Keratinocyte (primary cell): ENCODE measurements at regions not wholly inside any gene's neighbourhood (a gene's known extent, or its start where the extent isn't known, plus 50 kb on each side); places are given as distances from the start of the nearest gene placed in this dataset.

Source experiments
- DNase-seq: peaks from one replicate; pipeline ENCODE4 v3.0.0-alpha.2; 2011; ENCODE audit warnings: low read depth, missing footprints, low spot score
- FAIRE-seq: peaks from 2 replicates; lab custom pipeline; 2011; peaks lifted over from hg19 to GRCh38; lab: Jason Lieb, UNC
- H2AFZ ChIP-seq: 2 replicates; pipeline ENCODE4 v1.6.0; 2012; ENCODE audit warnings: low read length, control low read depth, inconsistent platforms; ENCODE audit not compliant: control insufficient read depth
- H3K27ac ChIP-seq: 2 replicates; pipeline ENCODE4 v1.5.1; 2011; ENCODE audit warnings: low read length; ENCODE audit not compliant: control insufficient read depth, insufficient read depth
- H3K27me3 ChIP-seq: 3 replicates; pipeline ENCODE4 v1.6.0; 2011; ENCODE audit warnings: low read length; ENCODE audit not compliant: control insufficient read depth, insufficient read depth; ENCODE audit errors: extremely low read depth
- H3K36me3 ChIP-seq, 2 experiments: 2 replicates in 1 of 2; 3 replicates in 1 of 2; pipeline ENCODE4 v1.5.1; 2011; ENCODE audit warnings: low read length in 2 of 2, mild to moderate bottlenecking in 1 of 2; ENCODE audit not compliant: control insufficient read depth in 2 of 2, insufficient read depth in 2 of 2; ENCODE audit errors: extremely low read depth in 1 of 2
- H3K4me1 ChIP-seq: 3 replicates; pipeline ENCODE4 v1.5.1; 2011; ENCODE audit warnings: low read length; ENCODE audit not compliant: control insufficient read depth, insufficient read depth; ENCODE audit errors: extremely low read depth
- H3K4me2 ChIP-seq: 3 replicates; pipeline ENCODE4 v1.6.0; 2011; ENCODE audit warnings: low read depth, low read length; ENCODE audit not compliant: control insufficient read depth, insufficient read depth; ENCODE audit errors: extremely low read depth
- H3K4me3 ChIP-seq, 3 experiments: fragments of 200-600 bp in 1 of 3; sonication (generic) in 1 of 3; 2 replicates in 2 of 3; 3 replicates in 1 of 3; pipeline ENCODE4 v1.5.1; 2011 to 2016; ENCODE audit warnings: low read length in 3 of 3, mild to moderate bottlenecking in 3 of 3, control low read depth in 2 of 3, inconsistent platforms in 1 of 3, low read depth in 1 of 3, mixed read lengths in 1 of 3, mixed run types in 1 of 3, moderate library complexity in 1 of 3; ENCODE audit not compliant: control insufficient read depth in 2 of 3, insufficient read depth in 2 of 3; ENCODE audit errors: extremely low read depth in 1 of 3
- H3K79me2 ChIP-seq: 2 replicates; pipeline ENCODE4 v1.6.0; 2012; ENCODE audit warnings: low read length; ENCODE audit not compliant: control insufficient read depth, insufficient read depth
- H3K9ac ChIP-seq: 3 replicates; pipeline ENCODE4 v1.6.0; 2011; ENCODE audit warnings: low read length; ENCODE audit not compliant: control insufficient read depth, insufficient read depth; ENCODE audit errors: extremely low read depth
- H3K9me1 ChIP-seq: 3 replicates; pipeline ENCODE4 v1.6.0; 2011; ENCODE audit warnings: low read length; ENCODE audit not compliant: control insufficient read depth, insufficient read depth; ENCODE audit errors: extremely low read depth
- H3K9me3 ChIP-seq: 2 replicates; pipeline ENCODE4 v1.5.1; 2012; ENCODE audit warnings: low read depth, low read length; ENCODE audit not compliant: control insufficient read depth
- H4K20me1 ChIP-seq: 3 replicates; pipeline ENCODE4 v1.6.0; 2011; ENCODE audit warnings: low read length; ENCODE audit not compliant: control insufficient read depth, insufficient read depth; ENCODE audit errors: extremely low read depth
- EZH2 ChIP-seq: IDR thresholded peaks from one replicate; pipeline ENCODE4 v1.6.1; 2012; ENCODE audit warnings: inconsistent platforms, mild to moderate bottlenecking, low read length, moderate library complexity
- dilution Hi-C: fragments of 300-500 bp; cut with MboI; formaldehyde crosslinking; loops from one replicate; pipeline ENCODE4 v1.7.0; 2020; ENCODE audit warnings: low sequenced_read_pairs; ENCODE audit not compliant: extremely low pct_ligation_motif_present
- TF ChIP-seq, protein P1 (sequence below), 3 experiments: IDR thresholded peaks in 1 of 3; conservative IDR thresholded peaks in 1 of 3; optimal IDR thresholded peaks in 1 of 3; 2 replicates in 2 of 3; 3 replicates in 1 of 3; pipeline versions ENCODE3 to v1.5.1; 2011; ENCODE audit warnings: low read length in 3 of 3, mild to moderate bottlenecking in 3 of 3, moderate library complexity in 2 of 3, control low read depth in 1 of 3, inconsistent platforms in 1 of 3; ENCODE audit not compliant: insufficient read depth in 2 of 3; ENCODE audit errors: extremely low read depth in 1 of 3

DNA sequence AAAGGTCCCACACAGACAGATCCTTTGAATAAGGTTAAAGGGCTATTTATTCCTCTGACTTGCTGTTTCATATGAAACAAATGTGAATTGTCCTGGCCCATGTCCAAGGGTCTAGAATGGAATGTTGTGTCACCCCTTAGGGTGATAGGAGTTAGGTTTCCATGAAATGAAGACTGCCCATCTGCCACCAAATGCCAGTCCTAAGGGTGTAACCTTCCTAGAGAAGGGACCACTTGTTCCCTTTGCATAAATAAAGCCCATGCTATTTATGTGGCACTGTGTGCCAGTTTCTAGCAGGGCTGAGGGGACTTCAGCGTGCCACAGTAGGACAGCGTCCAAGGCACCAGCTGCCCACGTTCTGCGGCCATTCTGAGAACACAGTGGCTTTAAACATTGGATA lies 171.3 kb downstream of the ABCA8 start:
- Histone ChIP-seq H3K4me3 (no peak overlapping the region), H4K20me1 (no peaks in the 10 kb centered on the region), H3K9me3 (no peaks in the 10 kb centered on the region), H3K27ac (no peak overlapping the region), H3K9me1 (no peaks in the 10 kb centered on the region), H3K4me1 (no peaks in the 10 kb centered on the region), H3K27me3 (peaks cover 2% of the 10 kb centered on the region), H3K4me2 (no peak overlapping the region), H3K9ac (no peak overlapping the region), H2AFZ (no peak overlapping the region), H3K36me3 (no peaks in the 10 kb centered on the region), H3K79me2 (no peaks in the 10 kb centered on the region)
- DNase-seq (no peak), FAIRE-seq (no peak)
- dilution Hi-C loops: no loop called here
- TF ChIP-seq, protein P1, sequence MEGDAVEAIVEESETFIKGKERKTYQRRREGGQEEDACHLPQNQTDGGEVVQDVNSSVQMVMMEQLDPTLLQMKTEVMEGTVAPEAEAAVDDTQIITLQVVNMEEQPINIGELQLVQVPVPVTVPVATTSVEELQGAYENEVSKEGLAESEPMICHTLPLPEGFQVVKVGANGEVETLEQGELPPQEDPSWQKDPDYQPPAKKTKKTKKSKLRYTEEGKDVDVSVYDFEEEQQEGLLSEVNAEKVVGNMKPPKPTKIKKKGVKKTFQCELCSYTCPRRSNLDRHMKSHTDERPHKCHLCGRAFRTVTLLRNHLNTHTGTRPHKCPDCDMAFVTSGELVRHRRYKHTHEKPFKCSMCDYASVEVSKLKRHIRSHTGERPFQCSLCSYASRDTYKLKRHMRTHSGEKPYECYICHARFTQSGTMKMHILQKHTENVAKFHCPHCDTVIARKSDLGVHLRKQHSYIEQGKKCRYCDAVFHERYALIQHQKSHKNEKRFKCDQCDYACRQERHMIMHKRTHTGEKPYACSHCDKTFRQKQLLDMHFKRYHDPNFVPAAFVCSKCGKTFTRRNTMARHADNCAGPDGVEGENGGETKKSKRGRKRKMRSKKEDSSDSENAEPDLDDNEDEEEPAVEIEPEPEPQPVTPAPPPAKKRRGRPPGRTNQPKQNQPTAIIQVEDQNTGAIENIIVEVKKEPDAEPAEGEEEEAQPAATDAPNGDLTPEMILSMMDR (optimal IDR thresholded peaks at IDR 0.05 in 1 of 3, IDR thresholded peaks at IDR 0.05 in 1 of 3, conservative IDR thresholded peaks at IDR 0.05 in 1 of 3; ENCODE audit: extremely low read depth in 1 of 3, insufficient read depth in 2 of 3, low read length in 3 of 3): no peak
- no peak for TF ChIP-seq EZH2

DNA sequence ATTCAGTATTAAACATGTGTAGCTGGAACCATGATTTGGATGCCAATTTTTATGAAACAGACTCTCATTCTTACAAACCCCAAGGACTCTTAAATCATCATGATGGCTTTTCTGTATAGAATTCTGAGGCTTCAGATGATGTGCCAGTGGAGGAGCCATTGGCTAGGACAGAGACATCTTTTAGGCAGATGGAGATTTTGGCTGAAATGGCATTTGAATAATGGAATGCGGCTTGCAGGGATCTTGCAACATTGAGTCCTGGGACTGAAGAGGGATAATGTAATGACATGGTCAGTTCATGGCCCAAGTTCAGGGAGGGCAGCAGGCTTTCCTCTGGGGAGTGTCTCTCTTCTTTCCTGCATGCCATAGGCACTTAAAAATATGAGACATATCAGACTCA lies 172.4 kb downstream of the ABCA8 start:
- Histone ChIP-seq H3K4me1 (no peaks in the 10 kb centered on the region), H3K79me2 (no peaks in the 10 kb centered on the region), H3K27me3 (peaks cover 2% of the 10 kb centered on the region), H3K36me3 (no peaks in the 10 kb centered on the region), H3K9me1 (no peaks in the 10 kb centered on the region), H3K27ac (no peak overlapping the region), H3K9ac (no peak overlapping the region), H3K4me3 (no peak overlapping the region), H3K4me2 (no peak overlapping the region), H4K20me1 (no peaks in the 10 kb centered on the region), H3K9me3 (no peaks in the 10 kb centered on the region), H2AFZ (no peak overlapping the region)
- DNase-seq (no peak), FAIRE-seq (no peak)
- no peak for TF ChIP-seq EZH2
- TF ChIP-seq, protein P1 (optimal IDR thresholded peaks at IDR 0.05 in 1 of 3, IDR thresholded peaks at IDR 0.05 in 1 of 3, conservative IDR thresholded peaks at IDR 0.05 in 1 of 3; ENCODE audit: extremely low read depth in 1 of 3, insufficient read depth in 2 of 3, low read length in 3 of 3): no peak
- dilution Hi-C loops: no loop called here
